SK-N-SH (cell line): ENCODE measurements at regions not wholly inside any gene's neighbourhood (a gene's known extent, or its start where the extent isn't known, plus 50 kb on each side); places are given as distances from the start of the nearest gene placed in this dataset.

Source experiments
- EP300 ChIP-seq, 2 experiments: IDR thresholded peaks; 2 replicates each; pipeline versions ENCODE4 v1.4.0 to v1.6.1; 2012; ENCODE audit warnings: borderline replicate concordance in 1 of 2, low read depth in 1 of 2, low read length in 1 of 2
- MAX ChIP-seq: IDR thresholded peaks from 2 replicates; pipeline ENCODE4 v1.4.0; 2012; ENCODE audit warnings: low read depth
- MEF2A ChIP-seq: IDR thresholded peaks from 2 replicates; pipeline ENCODE4 v1.4.0; 2012; ENCODE audit warnings: low read depth, borderline replicate concordance
- PBX3 ChIP-seq: IDR thresholded peaks from 2 replicates; pipeline ENCODE4; 2012

DNA sequence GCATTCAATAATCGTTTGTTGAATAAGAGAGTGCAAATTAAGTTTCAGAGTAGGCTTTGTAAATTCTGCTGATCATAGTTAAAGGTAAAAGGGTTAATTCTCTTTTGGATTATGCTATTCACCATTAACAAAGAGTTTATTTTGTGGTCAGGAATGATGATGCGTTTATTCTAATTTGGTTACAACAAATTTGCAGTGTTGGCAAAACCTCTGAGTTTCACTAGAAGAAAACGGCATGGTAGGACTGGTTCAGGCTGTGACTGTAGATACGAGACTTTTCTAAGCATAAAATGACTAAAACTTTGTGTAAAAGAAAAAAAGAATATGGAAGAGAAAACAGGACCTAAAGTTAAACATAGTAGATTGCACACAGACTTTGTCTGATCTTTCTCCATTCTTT, 234.7 kb downstream of the TLR4 start:
- TF ChIP-seq EP300 (IDR thresholded peaks at IDR 0.05; ENCODE audit: borderline replicate concordance in 1 of 2, low read depth in 1 of 2, low read length in 1 of 2) (no peak), MEF2A (no peak), PBX3 (no peak), MAX (no peak)
